ENCODE measurements at regions not wholly inside any gene's neighbourhood (a gene's known extent, or its start where the extent isn't known, plus 50 kb on each side); places are given as distances from the start of the nearest gene placed in this dataset.

DNA sequence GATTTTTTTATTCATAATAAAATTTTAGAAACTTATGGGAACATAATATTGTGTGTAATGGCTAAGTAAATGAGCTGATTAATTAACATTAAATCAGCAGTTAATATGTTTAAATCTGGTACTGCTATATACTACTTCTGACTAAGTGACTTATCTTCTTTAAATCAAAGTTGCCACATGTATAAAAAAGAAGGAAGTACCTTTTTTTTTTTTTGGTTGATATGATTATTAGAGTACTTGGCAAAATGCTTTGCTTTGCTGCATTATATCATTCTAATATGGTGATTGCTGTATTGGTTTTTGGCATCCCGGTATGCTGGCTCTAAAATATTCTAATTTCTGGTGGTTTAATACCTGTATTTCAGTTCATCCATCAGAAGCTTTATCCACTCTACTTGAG is 319.1 kb upstream of the RGS6 start:
- H4K8ac ChIP-seq (replicated peaks; ENCODE audit: insufficient read length, low read depth, low read length) = no peak overlapping the region
- no peak overlapping the region for H3K9ac ChIP-seq (ENCODE audit: extremely low read depth, insufficient read length, low read length)
- Mint-ChIP-seq H3K4me3 (no peak overlapping the region), H3K9me3 (no peaks in the 10 kb centered on the region), H3K36me3 (ENCODE audit: insufficient read depth in 1 of 3, low read depth in 3 of 3) (no peaks in the 10 kb centered on the region), H3K4me1 (peaks cover 14 to 18% of the 10 kb centered on the region in 2 experiments), H3K27me3 (ENCODE audit: low read depth) (no peaks in the 10 kb centered on the region), H3K27ac (no peak overlapping the region)
- no peak for DNase-seq
- WGBS (ENCODE audit: extremely low coverage, insufficient read length, low lambda C conversion rate) = no CpG with 5 or more reads among the region's 1 CpG
- no peak overlapping the region for H2BK12ac ChIP-seq (ENCODE audit: insufficient read length, low read depth, low read length)
- H3K23ac ChIP-seq (ENCODE audit: insufficient read length, low read depth, low read length) = no peak overlapping the region
- no peak overlapping the region for H3T11ph ChIP-seq (ENCODE audit: low read length)
- no peak overlapping the region for H4K5ac ChIP-seq (ENCODE audit: insufficient read length, low read depth, low read length)
- H4K20me1 ChIP-seq (ENCODE audit: control insufficient read depth, insufficient read depth, insufficient read length) = no peaks in the 10 kb centered on the region
- H3K9me3 ChIP-seq (ENCODE audit: control insufficient read depth, low read depth, low read length) = no peaks in the 10 kb centered on the region
- no peak overlapping the region for H2AFZ ChIP-seq (ENCODE audit: low read length)
- H3K79me2 ChIP-seq (ENCODE audit: insufficient read depth, low read length) = no peaks in the 10 kb centered on the region
- H4K91ac ChIP-seq (ENCODE audit: insufficient read length, low read depth, low read length) = no peak overlapping the region
- H3K4me1 ChIP-seq (ENCODE audit: insufficient read depth, low read length) = peaks cover 3% of the 10 kb centered on the region; the same call in 1 of the 2 replicates
- no peak overlapping the region for H3K56ac ChIP-seq (ENCODE audit: insufficient read length, low read depth, low read length)
- TF ChIP-seq, protein P1, sequence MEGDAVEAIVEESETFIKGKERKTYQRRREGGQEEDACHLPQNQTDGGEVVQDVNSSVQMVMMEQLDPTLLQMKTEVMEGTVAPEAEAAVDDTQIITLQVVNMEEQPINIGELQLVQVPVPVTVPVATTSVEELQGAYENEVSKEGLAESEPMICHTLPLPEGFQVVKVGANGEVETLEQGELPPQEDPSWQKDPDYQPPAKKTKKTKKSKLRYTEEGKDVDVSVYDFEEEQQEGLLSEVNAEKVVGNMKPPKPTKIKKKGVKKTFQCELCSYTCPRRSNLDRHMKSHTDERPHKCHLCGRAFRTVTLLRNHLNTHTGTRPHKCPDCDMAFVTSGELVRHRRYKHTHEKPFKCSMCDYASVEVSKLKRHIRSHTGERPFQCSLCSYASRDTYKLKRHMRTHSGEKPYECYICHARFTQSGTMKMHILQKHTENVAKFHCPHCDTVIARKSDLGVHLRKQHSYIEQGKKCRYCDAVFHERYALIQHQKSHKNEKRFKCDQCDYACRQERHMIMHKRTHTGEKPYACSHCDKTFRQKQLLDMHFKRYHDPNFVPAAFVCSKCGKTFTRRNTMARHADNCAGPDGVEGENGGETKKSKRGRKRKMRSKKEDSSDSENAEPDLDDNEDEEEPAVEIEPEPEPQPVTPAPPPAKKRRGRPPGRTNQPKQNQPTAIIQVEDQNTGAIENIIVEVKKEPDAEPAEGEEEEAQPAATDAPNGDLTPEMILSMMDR (conservative IDR thresholded peaks at IDR 0.05) = no peak
- no peak overlapping the region for H2BK5ac ChIP-seq (ENCODE audit: insufficient read length, low read length)
- no peak overlapping the region for H3K27ac ChIP-seq (ENCODE audit: insufficient read length, low read depth, low read length)
- H3K79me1 ChIP-seq (ENCODE audit: insufficient read depth, low read depth, low read length, poor library complexity, severe bottlenecking) = no peaks in the 10 kb centered on the region
- no peak overlapping the region for H2BK20ac ChIP-seq (ENCODE audit: low read depth, low read length, poor library complexity, severe bottlenecking)
- H3K4me2 ChIP-seq (ENCODE audit: insufficient read depth, insufficient read length, low read length) = no peak overlapping the region
- no peak overlapping the region for H2BK120ac ChIP-seq (ENCODE audit: low read depth, low read length, poor library complexity, severe bottlenecking)
- H3K27me3 ChIP-seq (ENCODE audit: insufficient read depth, low read length) = no peaks in the 10 kb centered on the region
- H2AK5ac ChIP-seq (ENCODE audit: insufficient read length, low read length) = no peak overlapping the region
- H3K4ac ChIP-seq (ENCODE audit: low read depth, low read length) = no peak overlapping the region
- no peaks in the 10 kb centered on the region for H3K23me2 ChIP-seq (ENCODE audit: insufficient read length, low read depth, low read length, poor library complexity, severe bottlenecking)
- no peak overlapping the region for H3K14ac ChIP-seq (ENCODE audit: insufficient read depth, low read length)
- no peak overlapping the region for H3K18ac ChIP-seq (ENCODE audit: insufficient read length, low read depth, low read length)
- H2BK15ac ChIP-seq (ENCODE audit: low read depth, low read length) = no peak overlapping the region
